ENCODE measurements at regions not wholly inside any gene's neighbourhood (a gene's known extent, or its start where the extent isn't known, plus 50 kb on each side); places are given as distances from the start of the nearest gene placed in this dataset.
A peak's percentile ranks its signal among the peaks of the same experiment; 100 is the strongest.

DNA sequence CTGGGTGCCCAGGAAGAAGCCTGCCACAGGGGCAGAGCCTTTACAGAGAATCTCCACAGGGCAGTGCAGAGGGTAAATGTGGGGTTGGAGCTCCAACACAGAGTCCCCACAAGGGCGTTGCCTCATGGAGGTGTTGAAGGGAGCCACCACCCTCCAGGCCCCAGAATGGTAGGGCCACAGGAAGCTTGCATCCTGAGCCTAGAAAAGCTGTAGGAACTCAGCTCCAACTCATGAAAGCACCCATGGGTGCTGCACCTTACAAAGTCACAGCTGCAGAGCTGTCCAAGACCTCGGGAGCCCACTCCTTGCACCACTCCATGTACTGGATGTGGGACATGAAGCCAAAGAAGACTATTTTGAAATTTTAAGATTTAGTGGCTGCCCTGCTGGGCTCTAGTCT lies 73.3 kb upstream of the KCNH8 start:
- no peak for DNase-seq (ENCODE audit: low read depth in 1 of 2, low spot score in 2 of 2)
- H3K23ac ChIP-seq (ENCODE audit: insufficient read length), result no peak overlapping the region
- H3K79me1 ChIP-seq (ENCODE audit: low read depth, low read length), result no peaks in the 10 kb centered on the region
- peak overlapping the region; percentile 78 for H3K18ac ChIP-seq (ENCODE audit: extremely low read depth, low read length)
- H2BK12ac ChIP-seq (ENCODE audit: low read depth, low read length), result peak overlapping the region; percentile 93
- no peak overlapping the region for H2AFZ ChIP-seq (ENCODE audit: low read length)
- H3K27ac ChIP-seq (ENCODE audit: low read depth, low read length), result no peak overlapping the region; the same call in 1 of the 2 replicates
- ChIA-PET POLR2A (ENCODE audit: partially characterized antibody) (interaction anchor here (1.2 kb wide), 1 partner anchor 74 kb away, joined by 3 read pairs; no protein-coding TSS in a partner anchor), CTCF (ENCODE audit: partially characterized antibody) (interaction anchor here (0.5 to 1.2 kb wide), 2 partner anchors 9 to 401 kb away, joined by 3 to 4 read pairs; no protein-coding TSS in a partner anchor)
- peak overlapping the region; percentile 71; the same call in 1 of the 2 replicates for H4K8ac ChIP-seq (ENCODE audit: extremely low read depth, insufficient read depth, low read length)
- no peak overlapping the region for H3K56ac ChIP-seq (replicated peaks; ENCODE audit: insufficient read length, low read depth, low read length)
- no peaks in the 10 kb centered on the region for H4K20me1 ChIP-seq (replicated peaks in 1 of 2; ENCODE audit: control insufficient read depth in 1 of 2, insufficient read depth in 2 of 2, low read length in 2 of 2)
- peak overlapping the region; percentile 83 for H3K4ac ChIP-seq (replicated peaks; ENCODE audit: insufficient read length, low read depth, low read length)
- no peaks in the 10 kb centered on the region for H3K27me3 ChIP-seq (replicated peaks in 1 of 4; ENCODE audit: control insufficient read depth in 3 of 4, extremely low read depth in 1 of 4, insufficient read depth in 3 of 4, low read length in 3 of 4)
- 96% methylated on average over 2 of the region's 2 CpGs; no CpG with 5 or more reads in 1 of the 2 experiments for WGBS, 2 experiments (ENCODE audit: extremely low coverage in 1 of 2, insufficient coverage in 1 of 2, insufficient read length in 1 of 2, insufficient replicate concordance in 2 of 2, low coverage in 1 of 2, low lambda C conversion rate in 2 of 2, missing lambda C conversion rate in 1 of 2)
- peak overlapping the region; percentile 57; the same call in 1 of the 2 replicates for H2AK5ac ChIP-seq (ENCODE audit: low read depth, low read length)
- H3K4me2 ChIP-seq (ENCODE audit: insufficient read depth in 1 of 2, low read depth in 2 of 2, low read length in 2 of 2), result peak overlapping the region in 1 of 2 experiments; percentile 50; a peak in 2 of 4 replicates
- H2BK15ac ChIP-seq (ENCODE audit: low read length), result no peak overlapping the region
- peak overlapping the region; percentile 96 for H4K91ac ChIP-seq (replicated peaks; ENCODE audit: insufficient read length, low read length)
- no peak overlapping the region for H3K14ac ChIP-seq (ENCODE audit: insufficient read length)
- no peaks in the 10 kb centered on the region for H3K36me3 ChIP-seq (ENCODE audit: control insufficient read depth in 2 of 4, insufficient read depth in 4 of 4, low read length in 3 of 4)
- no peak for TF ChIP-seq GTF2F1 (IDR thresholded peaks at IDR 0.05; ENCODE audit: borderline replicate concordance, low read depth, low read length)
- no peak for TF ChIP-seq TBP (IDR thresholded peaks at IDR 0.05; ENCODE audit: low read depth, low read length)
- no peak for TF ChIP-seq RXRA (IDR thresholded peaks at IDR 0.05; ENCODE audit: insufficient read depth, low read depth, low read length)
- TF ChIP-seq SRF (IDR thresholded peaks at IDR 0.05; ENCODE audit: low read depth, low read length), result no peak
- TF ChIP-seq CHD2 (IDR thresholded peaks at IDR 0.05; ENCODE audit: low read length), result no peak
- TF ChIP-seq RFX5 (IDR thresholded peaks at IDR 0.05; ENCODE audit: borderline replicate concordance, low read depth, low read length), result no peak
- TF ChIP-seq, protein P1, sequence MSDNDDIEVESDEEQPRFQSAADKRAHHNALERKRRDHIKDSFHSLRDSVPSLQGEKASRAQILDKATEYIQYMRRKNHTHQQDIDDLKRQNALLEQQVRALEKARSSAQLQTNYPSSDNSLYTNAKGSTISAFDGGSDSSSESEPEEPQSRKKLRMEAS (IDR thresholded peaks at IDR 0.05), result no peak
- no peak for TF ChIP-seq CBX8 (IDR thresholded peaks at IDR 0.05; ENCODE audit: borderline replicate concordance, low read depth, low read length)
- no peak for TF ChIP-seq TAF7 (optimal IDR thresholded peaks at IDR 0.05; ENCODE audit: borderline replicate concordance, low read depth, low read length)
- no peak for TF ChIP-seq KDM1A (IDR thresholded peaks at IDR 0.05; ENCODE audit: borderline replicate concordance, low read length)
- TF ChIP-seq NRF1 (IDR thresholded peaks at IDR 0.05; ENCODE audit: low read depth, low read length), result no peak
- peaks cover 0 to 17% (median 13%) of the 10 kb centered on the region in 4 experiments; a peak in 6 of 7 replicates for H3K4me1 ChIP-seq (replicated peaks in 1 of 4; ENCODE audit: control insufficient read depth in 3 of 4, insufficient read depth in 4 of 4, low read length in 3 of 4)
- no peak for FAIRE-seq
- no peak overlapping the region for H3K9ac ChIP-seq (replicated peaks in 1 of 4; ENCODE audit: extremely low read depth in 1 of 4, low read depth in 3 of 4, low read length in 3 of 4)
- peak overlapping the region; percentile 66; the same call in 1 of the 2 replicates for H2BK20ac ChIP-seq (ENCODE audit: low read length)
- no peaks in the 10 kb centered on the region for H3K9me3 ChIP-seq (ENCODE audit: insufficient read depth in 2 of 2, low read depth in 1 of 2, low read length in 1 of 2)
- no peaks in the 10 kb centered on the region for H3K79me2 ChIP-seq (ENCODE audit: control insufficient read depth in 1 of 2, insufficient read depth in 2 of 2, low read length in 2 of 2)
- peak overlapping the region; percentile 92; the same call in 1 of the 2 replicates for H2BK5ac ChIP-seq (ENCODE audit: low read depth, low read length)
- H3K23me2 ChIP-seq (ENCODE audit: low read depth, low read length), result no peaks in the 10 kb centered on the region
- H2BK120ac ChIP-seq (replicated peaks; ENCODE audit: low read depth, low read length), result peak overlapping the region; percentile 82
- no peak overlapping the region for H4K5ac ChIP-seq (ENCODE audit: insufficient read length, low read depth, low read length)
- H3K4me3 ChIP-seq (ENCODE audit: extremely low read depth in 1 of 4, insufficient read depth in 2 of 4, low read depth in 3 of 4, low read length in 4 of 4), result no peak overlapping the region

Measured in H1 (cell line).